ENCODE measurements at regions not wholly inside any gene's neighbourhood (a gene's known extent, or its start where the extent isn't known, plus 50 kb on each side); places are given as distances from the start of the nearest gene placed in this dataset.

DNA sequence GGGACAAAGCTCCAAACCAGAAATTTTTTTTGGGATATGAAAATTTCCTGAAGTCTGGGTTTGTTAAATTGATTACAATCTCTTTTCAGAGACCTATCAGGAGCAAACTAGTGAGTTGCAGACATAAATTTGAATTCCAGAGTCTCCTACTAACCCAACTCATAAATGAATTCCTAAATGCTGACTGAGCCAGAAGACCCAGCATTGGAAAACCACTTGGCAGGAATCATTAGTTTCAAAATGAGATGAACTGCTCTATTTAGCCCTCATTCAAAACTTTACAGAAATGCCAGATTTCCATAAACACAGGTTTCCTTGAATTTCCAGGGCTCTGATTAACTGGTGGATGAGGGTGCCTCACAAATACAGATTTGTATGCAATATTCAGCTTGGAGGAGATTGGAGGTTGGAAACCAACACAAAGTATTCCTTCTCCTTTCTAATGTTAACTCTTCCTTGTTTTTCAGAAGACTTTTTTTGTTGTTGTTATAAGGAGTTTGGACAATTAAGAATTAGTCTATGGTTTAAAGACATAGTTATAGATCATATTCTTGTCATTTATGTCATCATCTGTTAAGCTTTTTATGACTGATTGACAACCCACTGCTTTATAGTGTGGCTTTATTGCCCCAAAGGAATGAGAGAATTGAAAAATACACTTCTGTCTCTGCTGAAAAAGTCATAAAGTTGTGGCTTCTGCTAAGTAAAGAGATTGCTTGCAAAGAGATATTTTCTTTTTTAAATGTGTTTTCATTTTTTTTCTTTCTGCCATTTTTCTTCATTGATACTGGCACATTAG lies 222.8 kb downstream of the HLX start:
- no peak for TF ChIP-seq GATA2 (IDR thresholded peaks at IDR 0.05; ENCODE audit: low read depth, low read length)
- no peak for TF ChIP-seq GATA3 (IDR thresholded peaks at IDR 0.05; ENCODE audit: low read depth, low read length)

All from SH-SY5Y (cell line).